Astrocyte (in vitro differentiated cells and primary cell): ENCODE measurements at regions not wholly inside any gene's neighbourhood (a gene's known extent, or its start where the extent isn't known, plus 50 kb on each side); places are given as distances from the start of the nearest gene placed in this dataset.

Experiments used
- DNase-seq: peaks from one replicate; pipeline ENCODE4 v3.0.0-alpha.2; 2010; ENCODE audit warnings: low read depth
- FAIRE-seq: peaks from 2 replicates; lab custom pipeline; 2011; peaks lifted over from hg19 to GRCh38; lab: Jason Lieb, UNC
- H2AFZ ChIP-seq: 2 replicates; pipeline ENCODE4 v1.6.0; 2012; ENCODE audit warnings: low read depth, low read length, inconsistent platforms
- H3K27ac ChIP-seq: 2 replicates; pipeline ENCODE4 v1.5.1; 2011; ENCODE audit warnings: low read depth, low read length, inconsistent platforms
- H3K27me3 ChIP-seq: 2 replicates; pipeline ENCODE4 v1.6.0; 2011; ENCODE audit warnings: low read length, inconsistent platforms; ENCODE audit not compliant: insufficient read depth
- H3K36me3 ChIP-seq: 2 replicates; pipeline ENCODE4 v1.5.1; 2011; ENCODE audit warnings: low read length, inconsistent platforms; ENCODE audit not compliant: insufficient read depth
- H3K4me1 ChIP-seq: 2 replicates; pipeline ENCODE4 v1.5.1; 2011; ENCODE audit warnings: low read length, inconsistent platforms; ENCODE audit not compliant: insufficient read depth
- H3K4me2 ChIP-seq: 2 replicates; pipeline ENCODE4 v1.6.0; 2012; ENCODE audit warnings: low read length, inconsistent platforms
- H3K4me3 ChIP-seq: 2 replicates; pipeline ENCODE4 v1.5.1; 2011; ENCODE audit warnings: low read depth, mild to moderate bottlenecking, low read length, inconsistent platforms; ENCODE audit not compliant: insufficient read depth
- H3K79me2 ChIP-seq: 2 replicates; pipeline ENCODE4 v1.6.0; 2012; ENCODE audit warnings: mild to moderate bottlenecking, low read length, inconsistent platforms; ENCODE audit not compliant: insufficient read depth
- H3K9ac ChIP-seq: 2 replicates; pipeline ENCODE4 v1.6.0; 2012; ENCODE audit warnings: mild to moderate bottlenecking, low read length, inconsistent platforms
- H3K9me3 ChIP-seq: 2 replicates; pipeline ENCODE4 v1.5.1; 2012; ENCODE audit warnings: low read depth, mild to moderate bottlenecking, low read length, inconsistent platforms; ENCODE audit not compliant: insufficient read depth
- H4K20me1 ChIP-seq: 2 replicates; pipeline ENCODE4 v1.6.0; 2012; ENCODE audit warnings: low read length, inconsistent platforms; ENCODE audit not compliant: insufficient read depth
- H3K27ac Mint-ChIP-seq: one replicate; pipeline ENCODE4 v1.8.0; 2021; ENCODE audit warnings: mild to moderate bottlenecking, mixed read lengths; ENCODE audit not compliant: unreplicated experiment
- H3K27me3 Mint-ChIP-seq: one replicate; pipeline ENCODE4 v1.8.0; 2021; ENCODE audit warnings: low read depth, mixed read lengths; ENCODE audit not compliant: unreplicated experiment
- H3K36me3 Mint-ChIP-seq: one replicate; pipeline ENCODE4 v1.8.0; 2021; ENCODE audit warnings: low read depth, mixed read lengths; ENCODE audit not compliant: unreplicated experiment
- H3K4me1 Mint-ChIP-seq: one replicate; pipeline ENCODE4 v1.8.0; 2021; ENCODE audit warnings: low read depth, mixed read lengths; ENCODE audit not compliant: unreplicated experiment
- H3K4me3 Mint-ChIP-seq: one replicate; pipeline ENCODE4 v1.8.0; 2021; ENCODE audit warnings: mild to moderate bottlenecking, moderate library complexity, mixed read lengths; ENCODE audit not compliant: unreplicated experiment
- H3K9me3 Mint-ChIP-seq: one replicate; pipeline ENCODE4 v1.8.0; 2021; ENCODE audit warnings: mild to moderate bottlenecking, mixed read lengths; ENCODE audit not compliant: unreplicated experiment
- EZH2 ChIP-seq: IDR thresholded peaks from 2 replicates; pipeline ENCODE4 v1.6.1; 2012; ENCODE audit warnings: mild to moderate bottlenecking, low read length, inconsistent platforms; ENCODE audit not compliant: insufficient read depth
- TF ChIP-seq, protein P1 (sequence below): IDR thresholded peaks from 2 replicates; pipeline ENCODE4 v1.5.1; 2011; ENCODE audit warnings: low read depth, mild to moderate bottlenecking, inconsistent platforms, low read length, moderate library complexity; ENCODE audit not compliant: insufficient read depth

DNA sequence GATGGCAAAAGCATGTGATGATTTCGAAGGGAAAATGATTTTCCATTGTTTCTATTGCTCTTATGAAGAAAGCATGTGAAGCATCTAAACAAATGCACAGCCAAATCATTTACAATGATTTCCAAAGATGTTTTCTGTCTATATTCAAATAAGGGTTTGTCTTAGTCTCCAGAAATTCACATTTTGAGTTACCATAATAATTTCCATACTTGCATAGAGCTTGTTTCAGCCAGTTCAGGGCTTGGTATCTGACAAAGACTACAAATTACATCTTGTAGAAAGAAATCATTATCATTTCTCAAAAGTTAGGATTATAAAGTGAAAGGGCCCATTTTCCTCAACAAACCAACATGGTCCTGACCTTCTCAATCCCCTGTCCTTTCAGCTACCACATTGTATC, 74.4 kb upstream of the PLEKHG1 start:
- no peaks in the 10 kb centered on the region for H4K20me1 ChIP-seq
- Mint-ChIP-seq H3K9me3 (no peaks in the 10 kb centered on the region), H3K36me3 (no peaks in the 10 kb centered on the region), H3K27ac (no peak overlapping the region), H3K4me1 (peaks cover 9% of the 10 kb centered on the region), H3K27me3 (peaks cover 2% of the 10 kb centered on the region), H3K4me3 (no peak overlapping the region)
- H3K79me2 ChIP-seq = no peaks in the 10 kb centered on the region
- TF ChIP-seq, protein P1, sequence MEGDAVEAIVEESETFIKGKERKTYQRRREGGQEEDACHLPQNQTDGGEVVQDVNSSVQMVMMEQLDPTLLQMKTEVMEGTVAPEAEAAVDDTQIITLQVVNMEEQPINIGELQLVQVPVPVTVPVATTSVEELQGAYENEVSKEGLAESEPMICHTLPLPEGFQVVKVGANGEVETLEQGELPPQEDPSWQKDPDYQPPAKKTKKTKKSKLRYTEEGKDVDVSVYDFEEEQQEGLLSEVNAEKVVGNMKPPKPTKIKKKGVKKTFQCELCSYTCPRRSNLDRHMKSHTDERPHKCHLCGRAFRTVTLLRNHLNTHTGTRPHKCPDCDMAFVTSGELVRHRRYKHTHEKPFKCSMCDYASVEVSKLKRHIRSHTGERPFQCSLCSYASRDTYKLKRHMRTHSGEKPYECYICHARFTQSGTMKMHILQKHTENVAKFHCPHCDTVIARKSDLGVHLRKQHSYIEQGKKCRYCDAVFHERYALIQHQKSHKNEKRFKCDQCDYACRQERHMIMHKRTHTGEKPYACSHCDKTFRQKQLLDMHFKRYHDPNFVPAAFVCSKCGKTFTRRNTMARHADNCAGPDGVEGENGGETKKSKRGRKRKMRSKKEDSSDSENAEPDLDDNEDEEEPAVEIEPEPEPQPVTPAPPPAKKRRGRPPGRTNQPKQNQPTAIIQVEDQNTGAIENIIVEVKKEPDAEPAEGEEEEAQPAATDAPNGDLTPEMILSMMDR = no peak
- no peak for TF ChIP-seq EZH2
- H3K9ac ChIP-seq = no peak overlapping the region
- no peaks in the 10 kb centered on the region for H3K4me1 ChIP-seq
- FAIRE-seq (no peak), DNase-seq (no peak)
- no peaks in the 10 kb centered on the region for H3K36me3 ChIP-seq
- no peak overlapping the region for H3K27ac ChIP-seq
- H3K9me3 ChIP-seq = no peaks in the 10 kb centered on the region
- no peak overlapping the region for H3K4me2 ChIP-seq
- H2AFZ ChIP-seq = no peak overlapping the region
- no peaks in the 10 kb centered on the region for H3K27me3 ChIP-seq
- H3K4me3 ChIP-seq = no peak overlapping the region

DNA sequence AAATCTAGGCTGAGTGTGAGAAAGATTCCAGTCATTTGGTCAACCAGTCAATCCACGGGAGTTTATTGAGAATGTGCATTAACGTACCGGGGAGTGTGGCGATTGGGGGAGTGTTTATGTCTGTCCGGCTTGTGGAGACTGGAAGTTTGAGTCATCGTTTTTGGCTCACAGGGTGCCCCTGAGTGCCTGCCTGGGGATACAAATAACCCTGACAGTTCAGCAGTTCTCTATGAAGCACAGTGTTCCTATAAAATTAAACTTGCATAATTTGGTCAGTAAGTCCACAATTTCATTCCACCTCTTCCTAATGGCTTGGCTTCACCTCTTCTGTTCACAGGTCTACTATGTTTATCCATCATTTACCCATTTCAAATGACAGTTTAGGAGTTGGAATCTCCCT, 72.6 kb upstream of the PLEKHG1 start:
- H3K36me3 Mint-ChIP-seq = no peaks in the 10 kb centered on the region
- Histone ChIP-seq H3K36me3 (no peaks in the 10 kb centered on the region), H4K20me1 (no peaks in the 10 kb centered on the region), H3K4me3 (no peak overlapping the region), H3K4me1 (no peaks in the 10 kb centered on the region), H2AFZ (no peak overlapping the region), H3K27ac (no peak overlapping the region), H3K27me3 (no peaks in the 10 kb centered on the region), H3K9me3 (no peaks in the 10 kb centered on the region), H3K79me2 (no peaks in the 10 kb centered on the region), H3K9ac (no peak overlapping the region), H3K4me2 (no peak overlapping the region)
- H3K9me3 Mint-ChIP-seq = no peaks in the 10 kb centered on the region
- peaks cover 9% of the 10 kb centered on the region for H3K4me1 Mint-ChIP-seq
- H3K4me3 Mint-ChIP-seq = no peak overlapping the region
- no peak for TF ChIP-seq EZH2
- TF ChIP-seq, protein P1 = no peak
- H3K27ac Mint-ChIP-seq = no peak overlapping the region
- FAIRE-seq (no peak), DNase-seq (peak; percentile 50)
- H3K27me3 Mint-ChIP-seq = peaks cover 2% of the 10 kb centered on the region

DNA sequence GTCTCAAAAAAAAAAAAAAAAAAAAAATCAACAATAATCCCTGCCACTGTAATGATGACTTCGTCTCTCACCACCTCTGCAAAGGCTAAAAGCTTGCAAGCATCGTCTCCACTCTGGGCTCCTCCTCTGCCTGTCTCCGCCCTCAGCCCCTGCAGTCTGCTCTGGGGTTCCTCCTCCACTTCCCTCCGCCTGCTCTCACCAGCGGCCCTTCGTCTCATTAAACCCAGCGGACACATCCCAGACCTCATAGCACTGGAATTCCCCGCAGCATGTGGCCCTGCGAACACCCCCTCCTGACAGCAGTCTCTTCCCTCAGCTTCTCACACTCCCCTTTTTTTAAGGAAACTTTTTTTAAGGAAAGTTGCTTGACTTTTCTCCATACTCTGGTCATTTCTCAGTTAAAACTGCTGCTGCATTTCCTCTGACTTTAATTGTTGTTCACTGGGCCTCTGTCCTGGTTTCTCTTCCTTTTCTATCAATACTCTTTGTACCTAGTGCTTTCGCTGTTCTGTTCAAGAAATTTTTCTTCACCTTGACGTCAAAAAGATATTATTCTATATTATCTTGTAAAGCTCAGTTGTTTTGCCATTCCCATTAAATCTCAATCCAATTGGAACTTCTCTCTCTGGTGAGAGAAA, 70.9 kb upstream of the PLEKHG1 start:
- no peak overlapping the region for H3K4me3 ChIP-seq
- H2AFZ ChIP-seq = no peak overlapping the region
- no peaks in the 10 kb centered on the region for H4K20me1 ChIP-seq
- no peak for TF ChIP-seq EZH2
- TF ChIP-seq, protein P1 = no peak
- H3K4me1 Mint-ChIP-seq = peaks cover 9% of the 10 kb centered on the region
- no peaks in the 10 kb centered on the region for H3K4me1 ChIP-seq
- peak; percentile 53 for DNase-seq
- no peak overlapping the region for H3K9ac ChIP-seq
- no peaks in the 10 kb centered on the region for H3K36me3 Mint-ChIP-seq
- no peak overlapping the region for H3K27ac Mint-ChIP-seq
- peak overlapping the region; percentile 11 for H3K4me2 ChIP-seq
- no peaks in the 10 kb centered on the region for H3K36me3 ChIP-seq
- H3K27ac ChIP-seq = no peak overlapping the region
- no peak for FAIRE-seq
- peaks cover 2% of the 10 kb centered on the region for H3K27me3 Mint-ChIP-seq
- peak overlapping the region; percentile 12 for H3K4me3 Mint-ChIP-seq
- H3K79me2 ChIP-seq = no peaks in the 10 kb centered on the region
- no peaks in the 10 kb centered on the region for H3K27me3 ChIP-seq
- no peaks in the 10 kb centered on the region for H3K9me3 ChIP-seq
- no peaks in the 10 kb centered on the region for H3K9me3 Mint-ChIP-seq
